ENCODE measurements at regions not wholly inside any gene's neighbourhood (a gene's known extent, or its start where the extent isn't known, plus 50 kb on each side); places are given as distances from the start of the nearest gene placed in this dataset.

GRCh38 chr10:109317746-109318366 is 605.5 kb downstream of the XPNPEP1 start:
- TF ChIP-seq GABPA (IDR thresholded peaks at IDR 0.05; ENCODE audit: borderline replicate concordance, insufficient read depth, low read length) (no peak), POLR2A (IDR thresholded peaks at IDR 0.05; ENCODE audit: control extremely low read depth in 1 of 2, low read depth in 2 of 2, low read length in 2 of 2) (no peak), CTCF (IDR thresholded peaks at IDR 0.05; ENCODE audit: control extremely low read depth in 1 of 3, insufficient read depth in 1 of 3, low read depth in 1 of 3, low read length in 3 of 3) (no peak), RFX5 (IDR thresholded peaks at IDR 0.05; ENCODE audit: borderline replicate concordance, low read depth, low read length) (no peak), ATF3 (IDR thresholded peaks at IDR 0.05; ENCODE audit: insufficient read depth, low read depth, low read length) (no peak), EP300 (IDR thresholded peaks at IDR 0.05; ENCODE audit: borderline replicate concordance in 1 of 2, low read depth in 2 of 2, low read length in 2 of 2) (no peak), SIX5 (IDR thresholded peaks at IDR 0.05; ENCODE audit: low read depth, low read length) (no peak)
